HepG2 (cell line): ENCODE measurements at regions not wholly inside any gene's neighbourhood (a gene's known extent, or its start where the extent isn't known, plus 50 kb on each side); places are given as distances from the start of the nearest gene placed in this dataset.
"Not testable (repeated sequence)": the region's sequence is repeated elsewhere in the genome, so short reads cannot be mapped to it uniquely, and the experiment has no call there.

ENCODE experiments used
- ATAC-seq: fragments of 200-7000 bp; cut with Tn5 transposase; 3 replicates; pipeline ENCODE4 v1.9.1; 2020; ENCODE audit warnings: mild to moderate bottlenecking, moderate library complexity
- BruUV-seq: library from RNA; stranded (reverse); fragments of 400-500 nt; replicated peaks from 2 replicates; lab custom pipeline; 2021; lab: Mats Ljungman, UMichigan
- CTCF ChIA-PET: fragments of 300-600 bp; formaldehyde crosslinking; extraction: SDS; loops from one replicate; lab custom pipeline; 2021; ENCODE audit warnings: low total read pairs, inconsistent platforms, low intra/inter-chr PET ratio; lab: Yijun Ruan, JAX
- POLR2A ChIA-PET: fragments of 350-600 bp; sonication (Branson Sonifier 250); formaldehyde crosslinking; loops from one replicate; lab custom pipeline; 2020; ENCODE audit warnings: antibody characterized with exemption, inconsistent platforms; lab: Yijun Ruan, JAX
- DNase-seq: peaks from one replicate; pipeline ENCODE4 v3.0.0-alpha.2; 2015; ENCODE audit warnings: low spot score
- FAIRE-seq: peaks from 3 replicates; lab custom pipeline; 2011; peaks lifted over from hg19 to GRCh38; lab: Jason Lieb, UNC
- H2AFZ ChIP-seq: one replicate; pipeline ENCODE4 v1.6.1; 2011; ENCODE audit warnings: low read length, inconsistent platforms
- H3K27ac ChIP-seq: fragments of 300-600 bp; 3 replicates; pipeline ENCODE4 v1.8.0; 2011; ENCODE audit warnings: mixed run types, mild to moderate bottlenecking, mixed read lengths, low read length, inconsistent platforms; ENCODE audit not compliant: insufficient read depth; ENCODE audit errors: extremely low read length
- H3K27me3 ChIP-seq, 2 experiments: fragments of 200-600 bp in 1 of 2; 2 replicates in 1 of 2; 3 replicates in 1 of 2; pipeline versions ENCODE4 v1.6.0 to v1.8.0; 2011; ENCODE audit warnings: low read length in 2 of 2, mild to moderate bottlenecking in 2 of 2, moderate library complexity in 2 of 2, inconsistent platforms in 1 of 2; ENCODE audit not compliant: insufficient read depth in 2 of 2, control insufficient read depth in 1 of 2
- H3K36me3 ChIP-seq, 2 experiments: fragments of 200-600 bp in 1 of 2; replicated peaks in 1 of 2; 2 replicates in 1 of 2; 3 replicates in 1 of 2; pipeline versions ENCODE4 v1.5.1 to v1.8.0; 2011; ENCODE audit warnings: low read length in 2 of 2, inconsistent platforms in 1 of 2; ENCODE audit not compliant: insufficient read depth in 2 of 2, control insufficient read depth in 1 of 2
- H3K4me1 ChIP-seq: 2 replicates; pipeline ENCODE4 v1.5.1; 2012; ENCODE audit warnings: low read length, inconsistent platforms; ENCODE audit not compliant: insufficient read depth
- H3K4me2 ChIP-seq: 2 replicates; pipeline ENCODE4 v1.6.0; 2011; ENCODE audit warnings: low read depth, low read length, inconsistent platforms
- H3K4me3 ChIP-seq, 3 experiments: fragments of 200-600 bp in 1 of 3; sonication (generic), shearing (Covaris generic) in 1 of 3; replicated peaks in 1 of 3; 2 replicates each; pipeline ENCODE4 v1.5.1; 2011 to 2016; ENCODE audit warnings: low read length in 3 of 3, inconsistent platforms in 2 of 3, low read depth in 2 of 3, mild to moderate bottlenecking in 2 of 3, control low read depth in 1 of 3, mixed read lengths in 1 of 3; ENCODE audit not compliant: insufficient read depth in 1 of 3
- H3K79me2 ChIP-seq: one replicate; pipeline ENCODE4 v1.6.1; 2011; ENCODE audit warnings: low read length, inconsistent platforms; ENCODE audit not compliant: insufficient read depth
- H3K9ac ChIP-seq: 2 replicates; pipeline ENCODE4 v1.6.0; 2011; ENCODE audit warnings: mild to moderate bottlenecking, low read depth, low read length, inconsistent platforms; ENCODE audit not compliant: insufficient read depth
- H3K9me3 ChIP-seq: 2 replicates; pipeline ENCODE4 v1.5.1; 2012; ENCODE audit warnings: mild to moderate bottlenecking, low read length
- H4K20me1 ChIP-seq: 2 replicates; pipeline ENCODE4 v1.6.0; 2011; ENCODE audit warnings: inconsistent platforms, mild to moderate bottlenecking, low read length, moderate library complexity; ENCODE audit not compliant: insufficient read depth
- ZNF407 ChIP-seq: sonication (generic); formaldehyde crosslinking; IDR thresholded peaks from one replicate; pipeline ENCODE4 v1.5.1; 2020; ENCODE audit warnings: mild to moderate bottlenecking, missing genetic modification reagents; ENCODE audit errors: not compliant biosample characterization
- WGBS: methylation state at CpG from one replicate; pipeline ENCODE4 v1.1.6; 2017; ENCODE audit warnings: low lambda C conversion rate; 5-methylcytosine and 5-hydroxymethylcytosine counted together
- in situ Hi-C: cut with HindIII; loops from 2 replicates; pipeline ENCODE4 v1.10.0; 2017; ENCODE audit warnings: low pct_unique_long_range_greater_than_20kb; ENCODE audit not compliant: extremely low pct_ligation_motif_present
- intact Hi-C: fragments of 100-400 bp; cut with micrococcal nuclease; formaldehyde crosslinking; loops from one replicate; pipeline ENCODE4 v1.10.0; 2022; ENCODE audit not compliant: unreplicated experiment

- no peak for TF ChIP-seq ZNF407
- TF ChIP-seq, all 625 proteins: peak for 0
Measured at GRCh38 chr5:12668564-12668963, 764.3 kb upstream of the CTNND2 start (continued).

- H3K4me3 ChIP-seq, BruUV-seq, H3K36me3 ChIP-seq, H3K27me3 ChIP-seq, in situ Hi-C loops, H3K4me2 ChIP-seq, H3K4me1 ChIP-seq, FAIRE-seq, intact Hi-C loops, CTCF ChIA-PET, POLR2A ChIA-PET, H4K20me1 ChIP-seq, DNase-seq, ATAC-seq, H3K9ac ChIP-seq, H3K79me2 ChIP-seq, H2AFZ ChIP-seq, H3K27ac ChIP-seq: not testable (repeated sequence)
- H3K9me3 ChIP-seq = peaks cover 34% of the 10 kb centered on the region
- 18% methylated on average over 12 of the region's 12 CpGs for WGBS
Measured at GRCh38 chr5:12667818-12668217, 763.6 kb upstream of the CTNND2 start.

- H3K9ac ChIP-seq, H3K27me3 ChIP-seq, H3K4me3 ChIP-seq, H3K4me2 ChIP-seq, intact Hi-C loops, H3K36me3 ChIP-seq, H2AFZ ChIP-seq, ATAC-seq, H3K79me2 ChIP-seq, FAIRE-seq, BruUV-seq, POLR2A ChIA-PET, H3K4me1 ChIP-seq, H4K20me1 ChIP-seq, in situ Hi-C loops, DNase-seq, H3K27ac ChIP-seq, CTCF ChIA-PET: not testable (repeated sequence)
- WGBS = 11% methylated on average over 8 of the region's 13 CpGs
- H3K9me3 ChIP-seq = peaks cover 23% of the 10 kb centered on the region
Measured at GRCh38 chr5:12665772-12666171, 761.5 kb upstream of the CTNND2 start.
